Endothelial cell of umbilical vein (primary cell): ENCODE measurements at regions not wholly inside any gene's neighbourhood (a gene's known extent, or its start where the extent isn't known, plus 50 kb on each side); places are given as distances from the start of the nearest gene placed in this dataset.

Experiments used
- BruUV-seq: library from RNA; stranded (reverse); fragments of 400-500 nt; replicated peaks from 2 replicates; lab custom pipeline; 2021; lab: Mats Ljungman, UMichigan
- CTCF ChIA-PET: fragments of 300-600, 350-600 bp; sonication (Branson Sonifier 250); formaldehyde crosslinking; loops from one replicate; lab custom pipeline; 2021; ENCODE audit warnings: antibody characterized with exemption, inconsistent platforms; lab: Charles Lee
- POLR2A ChIA-PET: fragments of 300-600, 350-600 bp; sonication (Branson Sonifier 250); formaldehyde crosslinking; loops from one replicate; lab custom pipeline; 2021; ENCODE audit warnings: antibody characterized with exemption, inconsistent platforms; lab: Charles Lee
- DNase-seq: peaks from one replicate; pipeline ENCODE4 v3.0.0-alpha.2; 2011; ENCODE audit warnings: low read depth, low spot score
- FAIRE-seq: peaks from 2 replicates; lab custom pipeline; 2011; peaks lifted over from hg19 to GRCh38; lab: Jason Lieb, UNC
- H2AFZ ChIP-seq: 2 replicates; pipeline ENCODE4 v1.6.0; 2012; ENCODE audit warnings: low read depth, low read length, control low read depth, inconsistent platforms
- H3K27ac ChIP-seq: 2 replicates; pipeline ENCODE4 v1.5.1; 2011; ENCODE audit warnings: low read depth, mild to moderate bottlenecking, control low read depth, low read length, moderate library complexity; ENCODE audit not compliant: insufficient read depth
- H3K27me3 ChIP-seq, 2 experiments: 2 replicates each; pipeline versions ENCODE4 v1.6.0 to v1.6.1; 2011; ENCODE audit warnings: low read length in 2 of 2, mixed read lengths in 1 of 2; ENCODE audit not compliant: control insufficient read depth in 2 of 2, insufficient read depth in 2 of 2
- H3K36me3 ChIP-seq, 2 experiments: 2 replicates in 1 of 2; 3 replicates in 1 of 2; pipeline ENCODE4 v1.5.1; 2011; ENCODE audit warnings: low read length in 2 of 2, mild to moderate bottlenecking in 1 of 2, moderate library complexity in 1 of 2; ENCODE audit not compliant: control insufficient read depth in 2 of 2, insufficient read depth in 2 of 2; ENCODE audit errors: extremely low read depth in 1 of 2
- H3K4me1 ChIP-seq: 3 replicates; pipeline ENCODE4 v1.5.1; 2011; ENCODE audit warnings: mild to moderate bottlenecking, low read length; ENCODE audit not compliant: control insufficient read depth, insufficient read depth; ENCODE audit errors: extremely low read depth
- H3K4me2 ChIP-seq: 2 replicates; pipeline ENCODE4 v1.6.1; 2011; ENCODE audit warnings: low read length, control low read depth, mixed read lengths; ENCODE audit not compliant: insufficient read depth
- H3K4me3 ChIP-seq, 3 experiments: fragments of 200-600 bp in 1 of 3; sonication (generic), shearing (Covaris generic) in 1 of 3; replicated peaks in 1 of 3; 2 replicates each; pipeline ENCODE4 v1.5.1; 2011 to 2016; ENCODE audit warnings: control low read depth in 3 of 3, low read length in 3 of 3, mild to moderate bottlenecking in 2 of 3, inconsistent platforms in 1 of 3, low read depth in 1 of 3, moderate library complexity in 1 of 3; ENCODE audit not compliant: insufficient read depth in 1 of 3
- H3K79me2 ChIP-seq: 2 replicates; pipeline ENCODE4 v1.6.0; 2012; ENCODE audit warnings: low read length, inconsistent platforms; ENCODE audit not compliant: control insufficient read depth, insufficient read depth
- H3K9ac ChIP-seq: replicated peaks from 2 replicates; pipeline ENCODE3; 2011; ENCODE audit warnings: low read length, control low read depth; ENCODE audit not compliant: insufficient read depth; ENCODE audit errors: extremely low read depth
- H3K9me1 ChIP-seq: replicated peaks from 3 replicates; pipeline ENCODE4 v1.6.0; 2011; ENCODE audit warnings: mild to moderate bottlenecking, low read length; ENCODE audit not compliant: control insufficient read depth, insufficient read depth; ENCODE audit errors: extremely low read depth
- H3K9me3 ChIP-seq: replicated peaks from 2 replicates; pipeline ENCODE4 v1.5.1; 2012; ENCODE audit warnings: low read length, inconsistent platforms; ENCODE audit not compliant: control insufficient read depth, insufficient read depth
- H4K20me1 ChIP-seq: replicated peaks from 2 replicates; pipeline ENCODE3; 2011; ENCODE audit warnings: mild to moderate bottlenecking, low read length; ENCODE audit not compliant: control insufficient read depth, insufficient read depth; ENCODE audit errors: extremely low read depth
- EZH2 ChIP-seq: IDR thresholded peaks from 2 replicates; pipeline ENCODE4 v1.6.1; 2012; ENCODE audit warnings: borderline replicate concordance, low read depth, mild to moderate bottlenecking, moderate library complexity, low read length, inconsistent platforms; ENCODE audit not compliant: severe bottlenecking
- FOS ChIP-seq: IDR thresholded peaks from 2 replicates; pipeline ENCODE4 v1.6.1; 2011; ENCODE audit warnings: mild to moderate bottlenecking, low read length, moderate library complexity, borderline replicate concordance; ENCODE audit not compliant: insufficient read depth
- GATA2 ChIP-seq: IDR thresholded peaks from 2 replicates; pipeline ENCODE4 v1.7.0; 2011; ENCODE audit warnings: low read depth, mild to moderate bottlenecking, moderate library complexity, mixed read lengths, low read length; ENCODE audit not compliant: insufficient read length, insufficient read depth
- JUN ChIP-seq: IDR thresholded peaks from 2 replicates; pipeline ENCODE4 v1.6.1; 2011; ENCODE audit warnings: borderline replicate concordance, low read depth; ENCODE audit not compliant: insufficient read length, insufficient read depth
- MYC ChIP-seq: IDR thresholded peaks from one replicate; pipeline ENCODE4 v1.6.1; 2011; ENCODE audit warnings: mild to moderate bottlenecking, low read depth, low read length
- POLR2A ChIP-seq: IDR thresholded peaks from 2 replicates; pipeline ENCODE4 v1.6.1; 2012; ENCODE audit warnings: low read depth, mild to moderate bottlenecking, control low read depth, low read length
- POLR2AphosphoS5 ChIP-seq: IDR thresholded peaks from 2 replicates; pipeline ENCODE4 v1.6.1; 2012; ENCODE audit warnings: low read depth, mild to moderate bottlenecking, control low read depth, low read length, moderate library complexity; ENCODE audit not compliant: insufficient read depth
- dilution Hi-C: fragments of 300-500 bp; cut with MboI; formaldehyde crosslinking; loops from one replicate; pipeline ENCODE4 v1.15.0; 2019; ENCODE audit warnings: low sequenced_read_pairs; ENCODE audit not compliant: extremely low pct_ligation_motif_present
- intact Hi-C: fragments of 100-400 bp; cut with micrococcal nuclease; formaldehyde crosslinking; loops from one replicate; pipeline ENCODE4 v1.10.0; 2022
- TF ChIP-seq, protein P1 (sequence below): IDR thresholded peaks from 2 replicates; pipeline ENCODE4 v1.6.1; 2011; ENCODE audit not compliant: insufficient read depth, insufficient read length
- TF ChIP-seq, protein P2 (sequence below), 2 donors: IDR thresholded peaks; 1 replicate in 1 of 2; 2 replicates in 1 of 2; pipeline ENCODE4 v1.5.1; 2011; ENCODE audit warnings: low read length in 2 of 2, mild to moderate bottlenecking in 2 of 2, moderate library complexity in 2 of 2, control low read depth in 1 of 2, inconsistent platforms in 1 of 2, low read depth in 1 of 2; ENCODE audit not compliant: insufficient read depth in 1 of 2; ENCODE audit errors: extremely low read depth in 1 of 2

DNA sequence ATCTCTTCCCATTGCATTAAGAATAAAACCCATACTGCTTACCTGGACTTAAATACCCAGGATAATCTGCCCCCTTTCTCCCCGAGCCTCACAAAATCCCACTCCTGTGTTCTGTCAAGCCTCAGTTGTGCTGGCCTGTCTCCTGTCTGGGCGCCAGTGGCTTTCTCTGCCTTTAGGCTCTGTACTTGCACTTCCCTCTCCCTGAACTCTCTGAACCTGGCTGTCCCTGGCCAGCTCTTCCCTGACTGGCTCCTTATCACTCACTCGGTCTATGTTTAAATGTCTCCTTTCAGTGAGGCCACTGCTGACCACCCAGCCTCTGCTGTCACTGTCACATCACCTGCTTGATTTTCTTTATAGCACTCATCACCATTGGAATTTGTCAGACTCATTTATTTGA is 382.7 kb upstream of the PPP2R3A start:
- FAIRE-seq (no peak), DNase-seq (no peak)
- H3K9me1 ChIP-seq = no peaks in the 10 kb centered on the region
- H4K20me1 ChIP-seq = no peaks in the 10 kb centered on the region
- H3K4me3 ChIP-seq = no peak overlapping the region
- TF ChIP-seq, protein P1, sequence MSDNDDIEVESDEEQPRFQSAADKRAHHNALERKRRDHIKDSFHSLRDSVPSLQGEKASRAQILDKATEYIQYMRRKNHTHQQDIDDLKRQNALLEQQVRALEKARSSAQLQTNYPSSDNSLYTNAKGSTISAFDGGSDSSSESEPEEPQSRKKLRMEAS = no peak
- TF ChIP-seq POLR2AphosphoS5 (no peak), MYC (no peak), EZH2 (no peak), FOS (no peak), JUN (no peak), GATA2 (no peak), POLR2A (no peak)
- TF ChIP-seq, protein P2, sequence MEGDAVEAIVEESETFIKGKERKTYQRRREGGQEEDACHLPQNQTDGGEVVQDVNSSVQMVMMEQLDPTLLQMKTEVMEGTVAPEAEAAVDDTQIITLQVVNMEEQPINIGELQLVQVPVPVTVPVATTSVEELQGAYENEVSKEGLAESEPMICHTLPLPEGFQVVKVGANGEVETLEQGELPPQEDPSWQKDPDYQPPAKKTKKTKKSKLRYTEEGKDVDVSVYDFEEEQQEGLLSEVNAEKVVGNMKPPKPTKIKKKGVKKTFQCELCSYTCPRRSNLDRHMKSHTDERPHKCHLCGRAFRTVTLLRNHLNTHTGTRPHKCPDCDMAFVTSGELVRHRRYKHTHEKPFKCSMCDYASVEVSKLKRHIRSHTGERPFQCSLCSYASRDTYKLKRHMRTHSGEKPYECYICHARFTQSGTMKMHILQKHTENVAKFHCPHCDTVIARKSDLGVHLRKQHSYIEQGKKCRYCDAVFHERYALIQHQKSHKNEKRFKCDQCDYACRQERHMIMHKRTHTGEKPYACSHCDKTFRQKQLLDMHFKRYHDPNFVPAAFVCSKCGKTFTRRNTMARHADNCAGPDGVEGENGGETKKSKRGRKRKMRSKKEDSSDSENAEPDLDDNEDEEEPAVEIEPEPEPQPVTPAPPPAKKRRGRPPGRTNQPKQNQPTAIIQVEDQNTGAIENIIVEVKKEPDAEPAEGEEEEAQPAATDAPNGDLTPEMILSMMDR (IDR thresholded peaks at IDR 0.05; ENCODE audit: extremely low read depth in 1 of 2, insufficient read depth in 1 of 2, low read depth in 1 of 2, low read length in 2 of 2) = no peak
- H3K4me1 ChIP-seq = no peaks in the 10 kb centered on the region
- H2AFZ ChIP-seq = no peak overlapping the region
- dilution Hi-C loops = no loop called here
- no peak overlapping the region for H3K27ac ChIP-seq
- no TSS peak for BruUV-seq
- POLR2A ChIA-PET = no interaction called here
- CTCF ChIA-PET = no interaction called here
- no peak overlapping the region for H3K4me2 ChIP-seq
- no peak overlapping the region for H3K9ac ChIP-seq
- intact Hi-C loops = no loop called here
- H3K9me3 ChIP-seq = peaks cover 3% of the 10 kb centered on the region
- no peaks in the 10 kb centered on the region for H3K27me3 ChIP-seq
- H3K79me2 ChIP-seq = no peaks in the 10 kb centered on the region
- no peaks in the 10 kb centered on the region for H3K36me3 ChIP-seq
